ENCODE measurements at regions not wholly inside any gene's neighbourhood (a gene's known extent, or its start where the extent isn't known, plus 50 kb on each side); places are given as distances from the start of the nearest gene placed in this dataset.

- DNase-seq (ENCODE audit: low spot score) (no peak), ATAC-seq (no peak)
- H3K4me1 Mint-ChIP-seq (ENCODE audit: low read depth in 2 of 2), result no peaks in the 10 kb centered on the region
- peaks cover 0 to 9% of the 10 kb centered on the region in 2 donors for H3K27me3 Mint-ChIP-seq
- H3K9me3 Mint-ChIP-seq, result peaks cover 4% of the 10 kb centered on the region
- no peak overlapping the region for H3K27ac Mint-ChIP-seq
- H3K4me3 Mint-ChIP-seq, result no peak overlapping the region
- H3K36me3 Mint-ChIP-seq, result no peaks in the 10 kb centered on the region
Measured at GRCh38 chr13:47100214-47100853, 203.5 kb upstream of the HTR2A start.

GRCh38 chr13:47094734-47095434 is 198.0 kb upstream of the HTR2A start:
- no peak for DNase-seq (ENCODE audit: low spot score)
- no peak overlapping the region for H3K4me3 Mint-ChIP-seq
- no peaks in the 10 kb centered on the region for H3K4me1 Mint-ChIP-seq (ENCODE audit: low read depth in 2 of 2)
- peaks cover 4 to 16% of the 10 kb centered on the region in 2 donors for H3K27me3 Mint-ChIP-seq
- no peaks in the 10 kb centered on the region for H3K36me3 Mint-ChIP-seq
- no peak for ATAC-seq
- H3K9me3 Mint-ChIP-seq, result no peaks in the 10 kb centered on the region
- H3K27ac Mint-ChIP-seq, result no peak overlapping the region

- Mint-ChIP-seq H3K27me3 (peaks cover 8 to 11% of the 10 kb centered on the region in 2 donors), H3K9me3 (no peaks in the 10 kb centered on the region)
Measured at GRCh38 chr13:47092202-47092601, 195.3 kb upstream of the HTR2A start.

DNA sequence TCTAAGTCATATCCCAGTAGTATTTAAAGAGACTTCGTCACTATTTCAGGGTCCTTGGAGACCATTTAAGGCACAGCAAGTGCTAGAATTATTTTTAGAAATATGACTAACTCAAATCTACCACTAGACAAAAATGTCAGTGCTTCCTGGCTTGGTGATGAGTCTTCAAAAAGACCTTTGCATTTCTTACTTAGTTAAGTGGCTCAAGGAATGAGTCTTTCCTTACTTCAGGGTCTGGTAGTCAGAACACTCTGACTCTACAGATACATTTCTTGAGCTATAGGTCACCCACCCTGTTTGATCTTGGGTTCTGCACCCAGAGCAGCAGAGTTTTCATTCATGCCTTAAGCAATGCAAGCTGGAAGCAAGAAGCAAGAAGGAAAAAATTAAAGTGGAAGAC is 191.0 kb upstream of the HTR2A start:
- DNase-seq (ENCODE audit: low spot score) (no peak), ATAC-seq (no peak)
- H3K4me3 Mint-ChIP-seq, result no peak overlapping the region
- H3K27ac Mint-ChIP-seq, result no peak overlapping the region
- H3K27me3 Mint-ChIP-seq, result peaks cover 3 to 4% of the 10 kb centered on the region in 2 donors
- H3K9me3 Mint-ChIP-seq, result no peaks in the 10 kb centered on the region
- H3K4me1 Mint-ChIP-seq (ENCODE audit: low read depth in 2 of 2), result no peaks in the 10 kb centered on the region
- H3K36me3 Mint-ChIP-seq, result no peaks in the 10 kb centered on the region

More at GRCh38 chr13:47092202-47092601, 195.3 kb upstream of the HTR2A start:
- no peaks in the 10 kb centered on the region for H3K36me3 Mint-ChIP-seq
- H3K4me1 Mint-ChIP-seq (ENCODE audit: low read depth in 2 of 2), result no peaks in the 10 kb centered on the region
- no peak overlapping the region for H3K4me3 Mint-ChIP-seq
- ATAC-seq (no peak), DNase-seq (ENCODE audit: low spot score) (no peak)
- H3K27ac Mint-ChIP-seq, result no peak overlapping the region

DNA sequence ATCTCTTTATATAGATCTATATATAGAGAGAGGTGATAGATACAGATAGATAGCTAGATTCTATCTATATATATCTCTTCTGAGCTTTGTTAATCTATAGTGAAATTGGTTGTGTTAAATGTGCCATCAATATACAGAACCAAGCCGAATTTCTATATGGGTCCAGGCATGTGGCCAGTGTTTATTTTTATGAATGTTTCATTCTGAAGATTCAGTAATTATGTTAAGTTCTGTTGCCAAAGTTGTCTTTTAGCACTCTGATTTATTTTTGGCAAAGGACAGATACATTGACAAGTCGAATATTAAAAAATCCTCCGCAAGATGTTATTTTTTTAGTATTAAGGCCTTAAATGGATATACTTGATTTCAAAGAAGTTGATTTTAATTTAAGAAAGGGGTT is 190.4 kb upstream of the HTR2A start:
- no peak for ATAC-seq
- no peak for DNase-seq (ENCODE audit: low spot score)
- H3K4me3 Mint-ChIP-seq, result no peak overlapping the region
- H3K36me3 Mint-ChIP-seq, result no peaks in the 10 kb centered on the region
- no peak overlapping the region for H3K27ac Mint-ChIP-seq
- no peaks in the 10 kb centered on the region for H3K9me3 Mint-ChIP-seq
- peaks cover 0 to 4% of the 10 kb centered on the region in 2 donors for H3K27me3 Mint-ChIP-seq
- H3K4me1 Mint-ChIP-seq (ENCODE audit: low read depth in 2 of 2), result no peaks in the 10 kb centered on the region

- no peak for DNase-seq (ENCODE audit: low spot score)
- H3K36me3 Mint-ChIP-seq, result no peaks in the 10 kb centered on the region
- no peak for ATAC-seq
- H3K27ac Mint-ChIP-seq, result no peak overlapping the region
- no peaks in the 10 kb centered on the region for H3K9me3 Mint-ChIP-seq
- H3K4me1 Mint-ChIP-seq (ENCODE audit: low read depth in 2 of 2), result no peaks in the 10 kb centered on the region
- H3K27me3 Mint-ChIP-seq, result peaks cover 0 to 4% of the 10 kb centered on the region in 2 donors
- H3K4me3 Mint-ChIP-seq, result no peak overlapping the region
Measured at GRCh38 chr13:47085346-47085745, 188.5 kb upstream of the HTR2A start.

DNA sequence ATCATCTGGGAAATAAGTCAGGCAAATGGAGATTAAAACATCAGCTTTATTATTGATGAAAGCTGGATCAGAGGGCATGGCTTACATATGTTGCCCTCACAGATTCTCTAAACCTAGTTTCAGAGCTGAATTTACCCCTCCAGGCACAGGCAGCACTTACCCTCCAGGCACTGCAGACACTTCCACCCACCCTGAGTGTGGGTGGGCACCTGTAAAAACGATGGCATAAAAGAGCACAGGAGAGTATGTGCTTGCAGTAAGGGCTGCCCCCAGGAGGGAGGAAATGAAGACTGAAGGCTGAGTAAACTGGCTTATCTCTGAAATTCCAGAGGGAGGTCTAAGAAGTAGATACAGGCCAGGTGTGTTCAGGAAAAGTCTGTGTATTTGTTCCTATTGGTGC is 185.0 kb upstream of the HTR2A start:
- peaks cover 9% of the 10 kb centered on the region for H3K9me3 Mint-ChIP-seq
- H3K36me3 Mint-ChIP-seq, result no peaks in the 10 kb centered on the region

GRCh38 chr13:47081246-47081645 is 184.4 kb upstream of the HTR2A start:
- DNase-seq (ENCODE audit: low spot score), result no peak
- H3K9me3 Mint-ChIP-seq, result peaks cover 11% of the 10 kb centered on the region
- H3K27me3 Mint-ChIP-seq, result no peaks in the 10 kb centered on the region
- no peak overlapping the region for H3K4me3 Mint-ChIP-seq
- no peaks in the 10 kb centered on the region for H3K4me1 Mint-ChIP-seq (ENCODE audit: low read depth in 2 of 2)
- no peaks in the 10 kb centered on the region for H3K36me3 Mint-ChIP-seq
- peak in 1 of 2 donors; percentile 43 for ATAC-seq
- no peak overlapping the region for H3K27ac Mint-ChIP-seq

More for the DNA sequence above, 185.0 kb upstream of the HTR2A start:
- DNase-seq (ENCODE audit: low spot score), result no peak
- Mint-ChIP-seq H3K4me3 (no peak overlapping the region), H3K4me1 (ENCODE audit: low read depth in 2 of 2) (no peaks in the 10 kb centered on the region), H3K27ac (no peak overlapping the region), H3K27me3 (no peaks in the 10 kb centered on the region)
- peak in 1 of 2 donors; percentile 20 for ATAC-seq

DNA sequence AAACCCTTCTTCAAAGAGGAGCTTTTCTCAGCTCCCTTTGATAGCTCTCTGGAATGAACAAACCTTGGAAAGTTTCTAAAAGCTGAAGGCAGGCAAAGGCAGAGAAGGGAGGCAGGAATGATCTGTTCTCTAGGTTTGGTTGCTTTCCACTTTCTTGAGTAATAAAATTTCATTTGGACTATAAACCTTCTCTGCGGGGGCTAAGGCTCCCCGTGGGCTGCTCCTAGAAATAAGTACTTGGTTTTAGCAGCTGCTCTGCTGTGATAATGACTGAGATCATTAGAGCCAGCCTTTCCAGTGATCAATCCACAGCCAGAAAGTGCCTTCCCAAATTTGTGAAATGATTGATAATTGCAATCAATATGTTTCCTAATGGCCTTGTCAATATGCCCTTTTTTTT is 183.8 kb upstream of the HTR2A start:
- H3K4me1 Mint-ChIP-seq (ENCODE audit: low read depth in 2 of 2), result no peaks in the 10 kb centered on the region
- DNase-seq (ENCODE audit: low spot score) (no peak), ATAC-seq (no peak)
- H3K27ac Mint-ChIP-seq, result no peak overlapping the region
- no peak overlapping the region for H3K4me3 Mint-ChIP-seq
- peaks cover 12% of the 10 kb centered on the region for H3K9me3 Mint-ChIP-seq
- no peaks in the 10 kb centered on the region for H3K36me3 Mint-ChIP-seq
- no peaks in the 10 kb centered on the region for H3K27me3 Mint-ChIP-seq

- Mint-ChIP-seq H3K27me3 (peaks cover 0 to under 1% of the 10 kb centered on the region in 2 donors), H3K4me3 (no peak overlapping the region), H3K36me3 (no peaks in the 10 kb centered on the region), H3K27ac (no peak overlapping the region), H3K9me3 (peaks cover 22% of the 10 kb centered on the region), H3K4me1 (ENCODE audit: low read depth in 2 of 2) (no peaks in the 10 kb centered on the region)
- ATAC-seq (no peak), DNase-seq (ENCODE audit: low spot score) (no peak)
Measured at GRCh38 chr13:47076500-47076899, 179.6 kb upstream of the HTR2A start.

GRCh38 chr13:47069133-47069532 is 172.3 kb upstream of the HTR2A start:
- peaks cover 4% of the 10 kb centered on the region for H3K9me3 Mint-ChIP-seq
- no peaks in the 10 kb centered on the region for H3K4me1 Mint-ChIP-seq (ENCODE audit: low read depth in 2 of 2)
- DNase-seq (ENCODE audit: low spot score) (no peak), ATAC-seq (no peak)
- H3K36me3 Mint-ChIP-seq, result no peaks in the 10 kb centered on the region
- no peak overlapping the region for H3K27ac Mint-ChIP-seq
- peaks cover 0 to 11% of the 10 kb centered on the region in 2 donors for H3K27me3 Mint-ChIP-seq
- no peak overlapping the region for H3K4me3 Mint-ChIP-seq

GRCh38 chr13:47067306-47067705 is 170.5 kb upstream of the HTR2A start:
- no peak overlapping the region for H3K27ac Mint-ChIP-seq
- H3K36me3 Mint-ChIP-seq, result no peaks in the 10 kb centered on the region
- H3K4me1 Mint-ChIP-seq (ENCODE audit: low read depth in 2 of 2), result no peaks in the 10 kb centered on the region
- peaks cover 0 to 11% of the 10 kb centered on the region in 2 donors for H3K27me3 Mint-ChIP-seq
- H3K4me3 Mint-ChIP-seq, result no peak overlapping the region
- DNase-seq (ENCODE audit: low spot score), result no peak
- peaks cover 7% of the 10 kb centered on the region for H3K9me3 Mint-ChIP-seq
- ATAC-seq, result no peak

- H3K27me3 Mint-ChIP-seq, result peaks cover 0 to 7% of the 10 kb centered on the region in 2 donors
- H3K27ac Mint-ChIP-seq, result no peak overlapping the region
- H3K36me3 Mint-ChIP-seq, result no peaks in the 10 kb centered on the region
- ATAC-seq, result no peak
- H3K9me3 Mint-ChIP-seq, result peaks cover 5% of the 10 kb centered on the region
- H3K4me1 Mint-ChIP-seq (ENCODE audit: low read depth in 2 of 2), result no peaks in the 10 kb centered on the region
- no peak overlapping the region for H3K4me3 Mint-ChIP-seq
- no peak for DNase-seq (ENCODE audit: low spot score)
Measured at GRCh38 chr13:47066226-47066625, 169.4 kb upstream of the HTR2A start.

DNA sequence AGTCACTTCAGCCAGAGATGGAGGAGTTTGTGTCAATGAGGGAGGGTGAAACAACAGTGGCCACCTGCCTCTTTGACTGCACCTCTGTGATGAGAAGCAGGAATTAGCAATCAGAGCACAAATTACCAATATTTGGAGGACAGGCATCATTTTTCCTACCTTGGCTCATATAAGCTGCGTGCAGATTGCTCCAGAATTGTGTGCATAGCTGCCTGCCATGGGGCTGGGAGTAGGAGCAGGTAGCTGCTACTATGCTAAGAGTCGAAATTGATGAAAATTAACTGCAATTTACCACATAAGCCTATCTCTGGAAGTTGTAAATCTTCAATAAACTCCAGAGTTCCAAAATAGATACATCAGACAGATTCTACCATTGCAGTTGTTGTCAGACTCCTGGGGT is 167.5 kb upstream of the HTR2A start:
- no peak for ATAC-seq
- no peaks in the 10 kb centered on the region for H3K27me3 Mint-ChIP-seq
- H3K4me3 Mint-ChIP-seq, result no peak overlapping the region
- H3K27ac Mint-ChIP-seq, result no peak overlapping the region
- H3K9me3 Mint-ChIP-seq, result peaks cover 3% of the 10 kb centered on the region
- DNase-seq (ENCODE audit: low spot score), result no peak
- no peaks in the 10 kb centered on the region for H3K4me1 Mint-ChIP-seq (ENCODE audit: low read depth in 2 of 2)
- no peaks in the 10 kb centered on the region for H3K36me3 Mint-ChIP-seq

All from natural killer cell treated with Interleukin-12 subunit alpha and Interleukin-12 subunit beta and Interleukin-15 and Interleukin-18, amount 100 ng/mL, for 72 hours (primary cell).